Testis (tissue), 2 donors: ENCODE measurements at regions not wholly inside any gene's neighbourhood (a gene's known extent, or its start where the extent isn't known, plus 50 kb on each side); places are given as distances from the start of the nearest gene placed in this dataset.

ENCODE experiments used
- CTCF ChIP-seq, 3 experiments: fragments of 450-650 bp in 2 of 3; fragments of 200-600 bp in 1 of 3; sonication (generic) in 1 of 3; IDR thresholded peaks; one replicate each; pipeline ENCODE4 v1.5.1; 2016 to 2019; ENCODE audit warnings: antibody characterized with exemption in 3 of 3, mild to moderate bottlenecking in 2 of 3, moderate library complexity in 1 of 3
- POLR2A ChIP-seq: fragments of 450-650 bp; IDR thresholded peaks from one replicate; pipeline ENCODE4 v1.6.1; 2017; ENCODE audit warnings: antibody characterized with exemption, mild to moderate bottlenecking, moderate library complexity

- TF ChIP-seq CTCF (IDR thresholded peaks at IDR 0.05) (no peak), POLR2A (no peak)
Measured at GRCh38 chr15:87556886-87557285, 699.7 kb downstream of the NTRK3 start.
